ENCODE measurements at regions not wholly inside any gene's neighbourhood (a gene's known extent, or its start where the extent isn't known, plus 50 kb on each side); places are given as distances from the start of the nearest gene placed in this dataset.

DNA sequence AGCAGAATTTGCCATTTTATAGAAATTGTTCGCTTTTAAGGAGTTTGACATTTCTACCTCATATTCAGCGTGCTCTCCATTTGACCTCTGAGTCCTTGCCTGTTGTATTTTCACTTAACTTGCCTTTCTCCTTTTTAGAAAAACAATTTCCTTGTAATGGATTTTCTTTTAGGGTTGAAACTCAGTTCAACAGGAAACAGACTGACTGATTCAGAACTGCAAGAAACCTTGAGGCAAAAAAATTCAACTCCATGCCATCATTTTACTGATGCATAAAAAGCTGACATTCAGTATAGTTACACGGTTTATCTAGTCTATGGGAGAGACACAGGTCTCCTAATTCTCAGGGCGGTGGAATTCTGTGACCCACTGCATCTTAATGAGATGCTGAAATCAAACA lies 59.8 kb downstream of the MRPS30 start:
- DNase-seq (ENCODE audit: low spot score): no peak
- no peak for FAIRE-seq

DNA sequence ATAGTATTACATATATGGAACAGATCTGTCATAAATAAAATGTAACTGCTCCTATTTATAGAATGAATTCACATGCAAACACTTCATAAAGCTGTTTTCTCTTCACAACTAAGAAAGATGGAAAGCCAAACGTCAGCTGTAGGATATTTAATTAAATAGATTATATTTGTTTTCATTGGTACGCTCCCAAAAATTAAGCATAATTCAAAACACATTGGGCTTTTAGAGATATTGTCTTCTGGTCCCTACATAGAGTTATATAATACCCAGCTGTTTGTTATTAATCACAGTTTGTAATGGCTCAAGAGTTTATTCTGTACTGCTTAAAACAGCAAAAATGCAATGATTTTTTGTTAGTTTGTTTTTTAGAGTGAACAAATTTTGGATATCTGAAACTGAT lies 61.2 kb downstream of the MRPS30 start:
- DNase-seq (ENCODE audit: low spot score) (no peak), FAIRE-seq (no peak)

DNA sequence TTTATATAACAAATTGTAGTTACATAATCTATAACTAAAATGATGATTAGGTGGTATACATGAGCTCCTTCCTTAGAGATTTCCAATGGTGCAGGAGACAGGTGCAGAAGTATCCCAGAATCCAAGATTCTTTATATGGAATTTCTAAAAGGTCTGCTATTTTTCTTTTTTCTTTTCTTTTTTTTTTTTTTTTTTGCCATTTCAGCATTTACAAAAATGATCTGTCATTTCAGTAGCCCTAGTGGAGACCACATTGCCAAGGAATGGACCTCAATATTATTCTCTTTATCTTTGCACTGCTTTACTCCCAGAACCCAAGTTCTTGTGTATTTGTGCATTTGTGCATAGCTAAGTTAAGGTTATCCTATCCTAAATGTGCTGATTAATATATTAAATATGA lies 61.7 kb downstream of the MRPS30 start:
- FAIRE-seq (no peak), DNase-seq (ENCODE audit: low spot score) (no peak)

DNA sequence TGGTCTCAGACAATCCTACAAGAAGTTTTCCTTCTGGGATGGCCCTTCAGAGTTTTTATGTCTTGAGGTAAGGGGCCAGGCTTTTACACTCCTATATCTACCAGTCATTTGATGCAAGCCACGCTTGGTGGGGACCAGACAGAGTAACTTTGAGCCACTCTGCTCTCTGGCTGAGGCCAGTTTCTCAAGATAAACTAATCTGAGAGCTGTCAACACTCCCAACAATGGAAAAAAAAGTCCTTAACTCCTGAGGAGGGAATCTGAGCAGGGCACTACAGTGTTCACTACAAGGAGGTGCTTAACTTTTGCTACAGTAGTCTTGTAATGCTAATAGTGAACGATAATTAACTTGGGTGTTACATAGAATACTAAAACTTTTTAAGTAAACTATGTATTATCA lies 62.7 kb downstream of the MRPS30 start:
- FAIRE-seq (no peak), DNase-seq (ENCODE audit: low spot score) (no peak)

DNA sequence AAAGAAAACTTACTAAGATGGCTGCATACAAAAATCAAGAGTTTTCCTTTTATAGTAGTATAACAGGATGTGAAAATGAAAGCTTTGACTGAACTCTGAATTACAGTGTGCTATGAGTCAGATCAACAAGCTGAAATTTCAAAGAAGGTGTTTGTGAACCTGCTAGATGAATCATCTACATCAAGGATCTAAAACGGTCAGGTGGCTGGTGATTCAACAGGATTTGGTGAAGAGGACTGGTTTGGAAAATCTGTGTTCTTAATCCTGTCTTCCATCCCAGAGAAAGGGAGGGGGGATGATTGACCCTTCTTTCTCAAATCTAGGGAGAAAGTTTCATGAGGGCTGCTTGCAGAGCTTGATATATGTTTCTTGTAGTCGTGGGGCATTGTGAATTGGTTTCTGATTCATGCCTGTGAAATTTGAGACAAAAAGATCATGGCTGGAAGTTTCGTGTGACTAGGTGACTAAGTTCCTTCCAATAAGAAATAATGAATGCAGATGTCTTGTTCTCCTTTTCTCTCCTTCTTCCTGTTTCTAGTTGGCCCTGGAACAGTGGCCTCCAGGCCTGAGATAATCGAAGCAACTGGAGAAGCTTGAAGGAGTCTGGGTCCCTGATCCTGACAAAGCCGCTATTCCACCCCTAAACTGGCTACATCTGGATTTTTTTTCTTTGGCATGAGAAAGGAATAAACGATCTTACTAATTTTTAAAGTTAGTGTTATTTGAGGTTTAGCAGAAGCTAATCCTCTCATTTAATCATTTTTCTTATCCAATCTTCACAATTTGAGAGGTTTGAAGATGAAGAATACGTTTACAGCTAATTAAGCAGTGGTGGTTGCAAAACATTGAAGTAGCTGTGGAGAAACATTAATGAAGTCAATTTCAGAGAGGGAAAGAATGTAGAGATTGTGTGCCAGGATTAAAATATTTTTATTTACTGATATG lies 67.2 kb downstream of the MRPS30 start:
- FAIRE-seq (no peak), DNase-seq (ENCODE audit: low spot score) (peak; percentile 80)

DNA sequence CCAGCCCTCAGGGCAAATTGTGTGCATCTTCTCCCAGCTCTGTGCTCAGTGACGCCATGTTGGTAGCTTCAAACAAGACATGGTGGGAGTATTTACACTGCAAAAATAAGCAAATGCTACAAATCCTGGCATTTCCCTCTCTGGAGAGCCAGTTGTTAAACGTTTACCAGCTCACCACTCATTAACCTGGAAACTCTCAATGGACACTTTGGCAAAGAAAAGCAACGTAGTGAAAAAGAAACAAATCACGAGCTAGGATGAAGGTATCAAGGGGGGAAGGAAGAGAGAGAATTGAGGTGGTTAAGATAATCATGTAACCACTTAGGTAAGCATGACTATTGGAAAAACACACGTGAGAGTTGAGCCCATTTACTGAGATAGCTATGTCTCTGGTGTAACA lies 72.5 kb downstream of the MRPS30 start:
- DNase-seq (ENCODE audit: low spot score): no peak
- no peak for FAIRE-seq

DNA sequence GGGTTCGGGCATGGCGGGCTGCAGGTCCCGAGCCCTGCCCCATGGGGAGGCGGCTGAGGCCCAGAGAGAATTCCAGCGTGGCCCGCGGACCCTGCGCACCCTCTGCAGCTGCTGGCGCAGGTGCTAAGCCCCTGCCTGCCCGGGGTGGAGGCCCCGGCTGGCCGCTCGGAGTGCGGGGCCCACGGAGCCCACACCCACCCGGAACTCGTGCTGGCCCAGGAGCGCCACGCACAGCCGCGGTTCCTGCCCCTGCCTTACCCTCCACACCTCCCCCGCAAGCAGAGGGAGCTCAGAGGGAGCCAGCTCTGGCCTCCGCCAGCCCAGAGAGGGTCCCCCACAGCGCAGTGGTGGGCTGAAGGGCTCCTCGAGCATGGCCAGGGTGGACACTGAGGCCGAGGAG lies 75.3 kb downstream of the MRPS30 start:
- FAIRE-seq: no peak
- DNase-seq (ENCODE audit: low spot score): no peak

DNA sequence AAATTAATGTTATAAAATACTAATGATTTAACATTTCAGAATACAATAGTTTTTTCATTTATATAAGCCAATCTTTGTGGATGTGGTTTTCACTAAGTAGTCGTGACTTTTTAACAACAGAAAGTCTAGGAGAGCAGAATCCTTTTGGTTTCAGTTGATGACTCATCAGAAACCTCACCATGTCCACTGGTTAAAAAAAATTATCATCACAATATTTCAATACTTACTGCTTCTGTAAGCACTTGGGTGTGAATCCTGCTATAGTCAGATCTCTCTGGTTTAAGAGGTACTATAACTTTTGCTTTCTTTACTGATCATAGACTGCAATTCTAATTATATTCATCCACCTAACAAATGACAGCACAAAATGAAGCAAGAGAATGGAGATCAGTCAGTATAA lies 77.2 kb downstream of the MRPS30 start:
- DNase-seq (ENCODE audit: low spot score) (peak; percentile 36), FAIRE-seq (no peak)

DNA sequence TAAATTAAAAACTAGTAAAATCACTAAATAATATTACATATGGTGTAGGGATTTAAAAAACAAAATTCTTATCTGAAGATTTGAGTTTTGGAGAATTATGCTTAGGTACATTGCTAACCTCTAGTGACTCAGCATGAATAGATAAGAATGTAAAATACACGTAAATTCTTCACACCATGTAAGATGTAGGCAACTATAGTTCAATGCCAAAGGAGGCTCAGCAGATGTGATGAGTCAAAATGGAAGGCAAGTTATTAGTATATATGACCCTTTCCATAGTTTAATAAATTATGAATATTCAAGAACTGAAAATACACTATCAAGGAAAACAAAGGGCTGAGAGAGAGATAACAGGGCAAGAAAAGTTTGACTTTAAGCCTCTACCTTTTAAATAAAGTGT lies 79.0 kb downstream of the MRPS30 start:
- DNase-seq (ENCODE audit: low spot score): no peak
- FAIRE-seq: no peak

DNA sequence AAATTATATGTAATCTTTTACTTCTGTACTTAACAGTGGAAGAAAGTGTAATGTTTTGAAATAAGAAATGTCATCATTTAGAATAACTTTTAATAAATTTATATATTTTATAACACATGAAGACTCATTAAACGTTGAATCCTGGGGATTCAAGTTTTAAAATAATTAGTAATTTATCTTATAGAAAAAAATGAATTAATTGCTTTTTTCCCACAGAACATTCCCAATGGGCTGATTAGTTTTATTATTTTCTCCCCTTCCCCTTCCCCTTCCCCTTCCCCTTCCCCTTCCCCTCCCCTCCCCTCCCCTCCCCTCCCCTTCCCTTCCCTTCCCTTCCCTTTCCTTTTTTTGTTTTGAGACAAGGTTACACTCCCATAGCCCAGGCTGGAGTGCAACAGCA lies 79.7 kb downstream of the MRPS30 start:
- no peak for DNase-seq (ENCODE audit: low spot score)
- FAIRE-seq: no peak

DNA sequence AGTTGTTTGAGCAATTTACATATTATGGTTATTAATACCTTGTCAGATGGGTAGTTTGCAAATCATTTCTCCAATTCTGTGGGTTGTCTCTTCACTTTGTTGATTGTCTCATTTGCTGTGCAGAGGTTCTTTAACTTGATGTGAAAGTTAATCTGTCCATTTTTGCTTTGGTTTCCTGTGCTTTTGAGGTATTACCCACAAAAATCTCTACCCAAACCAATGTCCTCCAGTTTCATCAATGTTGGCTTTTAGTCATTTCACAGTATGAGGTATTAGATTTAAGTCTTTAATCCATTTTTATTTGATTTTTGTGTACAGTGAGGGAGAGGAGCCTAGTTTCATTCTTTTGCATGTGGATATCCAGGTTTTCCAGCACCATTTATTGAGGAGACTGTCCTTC lies 82.4 kb downstream of the MRPS30 start:
- DNase-seq (ENCODE audit: low spot score) (no peak), FAIRE-seq (no peak)

DNA sequence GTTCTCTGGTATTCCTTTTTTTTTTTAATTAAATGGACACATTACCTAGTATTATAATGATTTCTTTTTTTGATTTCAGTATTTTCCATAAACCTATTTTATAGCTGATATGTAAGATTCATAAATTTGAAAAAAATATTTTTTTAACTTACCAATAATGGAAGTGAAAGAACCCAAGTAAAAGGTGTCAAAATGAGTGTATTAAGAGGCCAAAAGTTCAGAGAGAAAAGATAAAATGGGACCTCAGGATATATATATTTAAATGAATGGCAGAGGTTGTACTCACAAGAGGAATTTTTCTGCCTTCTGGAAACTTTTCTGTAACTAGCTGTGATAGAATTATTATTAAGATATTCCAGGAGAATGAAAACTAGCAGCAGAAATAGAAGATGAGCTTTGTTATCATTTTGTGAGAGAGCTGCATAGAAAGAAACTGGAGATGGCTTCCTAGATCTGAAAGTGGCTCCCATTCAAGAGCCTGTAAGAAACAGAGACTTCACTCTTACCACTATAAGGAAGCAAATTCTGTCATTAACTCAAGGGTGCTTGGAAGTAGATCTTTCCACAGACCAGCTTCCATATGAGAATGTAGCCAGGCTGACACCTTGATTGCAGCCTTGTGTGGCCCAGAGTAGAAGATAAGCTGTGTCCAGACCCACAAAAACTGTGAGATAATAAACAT lies 91.7 kb downstream of the MRPS30 start:
- no peak for FAIRE-seq
- DNase-seq (ENCODE audit: low spot score): no peak

DNA sequence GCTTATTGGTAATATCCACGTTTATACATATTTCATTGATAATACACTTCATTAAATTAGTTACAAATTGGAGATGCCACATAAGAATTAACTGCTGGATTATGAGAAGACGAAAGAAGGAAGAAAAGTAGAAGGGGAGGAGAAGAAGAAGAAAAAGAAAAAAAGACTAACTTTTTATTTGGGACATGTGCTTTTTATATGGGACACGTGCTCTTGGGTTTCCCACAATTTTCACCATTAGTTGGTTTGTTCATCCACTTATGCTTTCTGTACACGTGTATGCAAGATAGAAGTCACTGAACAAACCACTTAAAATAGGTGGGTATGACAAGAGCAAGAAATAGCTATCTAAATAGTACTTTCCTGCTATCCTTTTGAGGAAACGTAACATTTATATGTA lies 98.6 kb downstream of the MRPS30 start:
- no peak for FAIRE-seq
- DNase-seq (ENCODE audit: low spot score): no peak

DNA sequence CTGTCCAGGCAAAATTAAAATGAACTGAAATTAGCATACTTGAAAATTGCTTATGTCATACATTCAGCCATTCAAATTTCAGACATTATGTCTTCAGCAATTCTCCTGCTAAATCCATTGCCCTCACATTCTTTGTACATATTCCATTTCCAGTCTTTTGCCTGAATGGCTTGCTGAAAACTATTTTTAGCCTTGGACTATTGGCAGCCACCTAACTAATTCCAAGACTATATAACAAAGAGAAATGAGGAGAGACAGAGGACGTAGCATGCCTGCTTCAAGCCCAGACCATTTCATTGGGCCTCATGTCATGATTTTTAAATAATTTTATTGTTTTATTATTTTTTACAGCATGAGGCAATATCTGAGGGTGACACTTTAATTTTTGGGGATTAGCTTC lies 100.3 kb downstream of the MRPS30 start:
- no peak for FAIRE-seq

DNA sequence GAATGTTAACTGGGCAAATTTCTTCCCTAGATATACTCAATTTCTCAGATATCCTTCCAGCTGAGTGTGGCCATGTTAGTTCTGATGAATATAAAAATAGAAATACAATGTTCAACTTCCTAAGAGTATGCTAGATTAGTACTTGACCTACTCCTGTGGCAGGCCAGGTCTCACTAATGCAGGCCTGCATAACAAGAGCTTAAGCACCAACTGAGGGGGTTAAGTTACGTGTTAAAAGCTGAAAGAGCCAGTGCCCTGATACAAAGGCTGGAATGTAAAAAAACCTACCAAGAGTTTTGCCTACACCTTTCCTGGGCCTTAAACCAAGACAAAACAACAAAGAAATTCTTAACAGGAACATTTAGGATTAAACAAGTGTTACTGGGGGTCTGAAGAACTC lies 102.8 kb downstream of the MRPS30 start:
- DNase-seq (ENCODE audit: low spot score) (no peak), FAIRE-seq (no peak)

More for the DNA sequence above, 100.3 kb downstream of the MRPS30 start:
- DNase-seq (ENCODE audit: low spot score): no peak

DNA sequence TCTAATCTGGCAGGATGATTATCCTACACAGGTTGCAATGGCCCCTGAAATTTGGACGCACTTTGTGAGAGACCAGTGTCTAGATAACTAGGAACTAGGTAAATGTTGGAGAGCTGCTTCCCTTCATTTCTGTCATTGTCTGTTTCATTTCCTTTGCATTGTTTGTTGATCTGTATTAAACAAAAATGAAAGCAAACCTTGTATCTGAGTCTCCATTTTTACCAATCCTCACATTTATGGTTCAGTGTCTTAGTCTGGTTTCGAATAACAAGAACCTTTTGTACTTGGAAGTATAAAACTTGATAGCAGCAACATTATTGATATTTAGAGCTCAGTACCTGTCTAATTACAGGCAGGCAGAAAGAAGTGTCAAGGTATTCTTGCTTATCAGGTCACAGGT lies 105.5 kb downstream of the MRPS30 start:
- DNase-seq (ENCODE audit: low spot score): no peak
- no peak for FAIRE-seq

DNA sequence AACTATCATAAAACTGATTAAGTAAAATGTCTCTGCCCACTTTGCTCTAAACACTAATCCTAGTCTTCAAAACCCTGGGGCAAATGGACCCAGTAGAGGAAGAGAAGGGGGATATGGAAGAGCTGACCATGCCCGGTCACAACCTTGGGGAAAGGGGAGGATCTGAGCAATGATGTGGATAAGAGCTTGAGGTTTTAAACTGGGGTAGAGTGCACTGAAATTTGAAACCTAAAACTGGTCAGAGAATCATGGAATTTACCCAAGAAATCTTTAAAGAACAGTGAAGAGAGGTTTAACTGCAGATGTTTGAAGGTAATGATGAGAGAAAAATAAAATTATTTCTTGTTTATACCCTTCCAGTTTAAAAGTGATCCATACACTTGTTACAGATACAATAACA lies 110.8 kb downstream of the MRPS30 start:
- FAIRE-seq (no peak), DNase-seq (ENCODE audit: low spot score) (no peak)

DNA sequence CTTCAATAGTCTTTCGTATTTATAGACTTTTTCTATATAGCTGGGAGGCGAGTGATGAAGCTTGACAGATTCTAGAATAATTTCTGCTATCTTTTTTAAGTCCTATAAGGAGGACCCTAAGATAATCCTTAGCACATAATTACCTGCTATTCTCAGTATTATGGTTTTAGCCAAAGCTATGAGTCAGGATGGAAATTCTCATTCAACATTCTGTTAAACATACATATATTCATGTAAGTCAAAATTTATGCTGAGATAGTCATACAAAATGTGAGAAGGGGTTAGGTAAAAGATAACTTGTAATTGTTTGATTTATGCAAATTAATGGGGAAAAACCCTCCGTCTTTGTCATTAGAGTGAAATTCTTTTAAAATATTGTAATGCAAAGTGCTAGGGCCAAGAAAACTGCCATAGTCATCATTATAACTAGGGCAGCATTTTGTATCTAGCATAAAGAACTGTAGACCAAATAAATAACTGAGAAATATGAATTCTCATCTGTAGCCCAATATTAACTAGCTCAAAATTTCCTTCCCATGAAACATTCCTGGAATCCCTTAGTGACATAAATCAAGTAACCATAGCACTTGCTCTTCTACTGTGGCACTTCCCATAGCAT lies 118.5 kb downstream of the MRPS30 start:
- FAIRE-seq (no peak), DNase-seq (ENCODE audit: low spot score) (no peak)

DNA sequence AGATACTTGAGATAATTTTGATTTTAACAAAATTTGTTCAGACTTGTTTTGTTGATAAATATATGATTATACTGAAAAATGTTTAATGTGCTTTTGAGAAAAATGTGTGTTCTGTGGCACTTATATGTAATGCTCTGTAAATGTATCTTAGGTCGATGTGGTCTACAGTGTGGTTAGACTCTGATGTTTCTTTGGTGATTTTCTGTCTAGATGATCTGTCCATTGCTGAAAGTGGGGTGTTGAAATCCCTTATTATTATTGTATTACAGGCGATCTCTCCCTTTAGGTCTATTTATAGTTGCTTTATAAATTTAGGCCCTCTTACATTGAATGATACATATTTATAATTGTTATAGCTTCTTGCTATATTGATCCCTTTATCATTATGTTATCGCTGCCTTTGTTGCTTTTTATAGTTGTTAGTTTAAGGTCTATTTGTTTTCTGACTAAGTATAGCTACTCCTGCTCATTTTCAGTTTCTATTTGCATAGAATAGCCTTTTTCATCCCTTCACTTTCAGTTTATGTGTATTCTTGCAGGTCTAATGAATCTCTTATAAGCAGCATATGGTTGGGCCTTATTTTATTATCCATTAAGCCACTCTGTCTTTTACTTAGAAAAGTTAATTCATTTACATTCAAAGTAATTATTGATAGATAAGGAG lies 124.3 kb downstream of the MRPS30 start:
- DNase-seq (ENCODE audit: low spot score) (no peak), FAIRE-seq (no peak)

DNA sequence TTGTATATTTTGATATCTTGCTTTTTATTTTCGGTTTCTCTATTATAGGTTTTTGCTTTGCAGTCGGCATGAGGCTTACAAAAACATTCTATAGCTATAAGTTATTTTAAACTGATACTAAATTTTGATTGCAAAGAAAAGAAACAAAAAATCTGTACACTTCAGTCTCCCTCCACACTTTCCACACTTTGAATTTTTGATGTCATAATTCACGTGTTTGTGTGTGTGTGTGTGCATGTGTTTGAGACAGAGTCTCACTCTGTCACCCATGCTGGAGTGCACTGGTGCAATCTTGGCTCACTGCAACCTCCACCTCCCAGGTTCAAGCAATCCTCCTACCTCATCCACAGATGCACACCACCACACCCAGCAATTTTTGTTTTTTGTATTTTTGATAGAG lies 124.9 kb downstream of the MRPS30 start:
- DNase-seq (ENCODE audit: low spot score) (no peak), FAIRE-seq (no peak)

DNA sequence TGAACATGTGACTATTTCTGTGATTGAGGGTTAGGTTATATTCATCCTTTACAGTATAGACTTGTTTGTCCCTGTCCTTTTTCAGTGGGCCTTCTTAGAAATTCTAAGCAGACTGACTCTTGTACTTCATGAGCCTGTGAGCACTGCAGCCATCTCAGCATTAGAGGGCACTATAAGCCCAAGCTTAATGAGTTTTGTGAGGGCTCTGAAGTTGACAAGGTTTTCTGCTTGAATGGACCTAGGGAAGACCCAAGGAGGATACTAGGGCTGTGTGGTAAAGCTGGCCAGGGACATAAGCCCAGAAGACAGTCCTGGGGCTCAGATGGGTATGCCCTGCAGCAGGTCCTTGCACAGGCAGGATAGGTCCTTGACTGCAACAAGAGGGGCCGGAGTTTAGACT lies 126.5 kb downstream of the MRPS30 start:
- FAIRE-seq (no peak), DNase-seq (ENCODE audit: low spot score) (no peak)

DNA sequence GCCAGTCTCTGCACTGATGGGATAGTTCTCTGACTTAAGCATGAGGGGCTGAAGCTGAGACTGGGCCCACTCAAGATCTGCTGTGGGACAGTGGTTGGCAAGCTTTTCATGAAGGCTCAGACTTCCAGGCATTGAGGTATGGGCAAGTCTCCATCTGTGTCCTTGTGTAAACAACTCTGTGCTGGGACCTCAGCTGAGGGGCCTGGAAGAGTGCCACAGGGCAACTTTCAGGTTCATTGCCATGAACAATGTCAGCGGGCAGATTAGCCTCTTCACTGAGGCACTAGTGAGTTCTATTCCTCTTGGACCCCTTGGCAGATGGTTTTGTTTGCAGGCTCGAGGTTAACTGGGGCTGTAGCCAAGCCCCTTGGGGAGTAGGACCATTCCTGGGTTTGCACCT lies 127.1 kb downstream of the MRPS30 start:
- FAIRE-seq (no peak), DNase-seq (ENCODE audit: low spot score) (no peak)

Data from urothelium cell line (cell line).